ENCODE measurements at regions not wholly inside any gene's neighbourhood (a gene's known extent, or its start where the extent isn't known, plus 50 kb on each side); places are given as distances from the start of the nearest gene placed in this dataset.

GRCh38 chr15:91665212-91665611 lies 188.3 kb upstream of the SLCO3A1 start:
- Mint-ChIP-seq H3K9me3 (no peaks in the 10 kb centered on the region), H3K27ac (no peak overlapping the region), H3K27me3 (ENCODE audit: low read depth) (peaks cover 10% of the 10 kb centered on the region), H3K36me3 (ENCODE audit: low read depth) (no peaks in the 10 kb centered on the region), H3K4me3 (no peak overlapping the region), H3K4me1 (ENCODE audit: low read depth) (peaks cover 2% of the 10 kb centered on the region)

- no peaks in the 10 kb centered on the region for H3K36me3 Mint-ChIP-seq (ENCODE audit: low read depth)
- H3K27ac Mint-ChIP-seq, result no peak overlapping the region
- H3K27me3 Mint-ChIP-seq (ENCODE audit: low read depth), result peaks cover 14% of the 10 kb centered on the region
- no peak overlapping the region for H3K4me3 Mint-ChIP-seq
- no peaks in the 10 kb centered on the region for H3K9me3 Mint-ChIP-seq
- no peaks in the 10 kb centered on the region for H3K4me1 Mint-ChIP-seq (ENCODE audit: low read depth)
Measured at GRCh38 chr15:91668370-91668769, 185.1 kb upstream of the SLCO3A1 start.

- peaks cover 7% of the 10 kb centered on the region for H3K9me3 Mint-ChIP-seq
- no peaks in the 10 kb centered on the region for H3K4me1 Mint-ChIP-seq (ENCODE audit: low read depth)
- no peak overlapping the region for H3K4me3 Mint-ChIP-seq
- peaks cover 21% of the 10 kb centered on the region for H3K27me3 Mint-ChIP-seq (ENCODE audit: low read depth)
- H3K36me3 Mint-ChIP-seq (ENCODE audit: low read depth), result no peaks in the 10 kb centered on the region
- H3K27ac Mint-ChIP-seq, result no peak overlapping the region
Measured at GRCh38 chr15:91670108-91670507, 183.4 kb upstream of the SLCO3A1 start.

GRCh38 chr15:91678003-91678402 lies 175.5 kb upstream of the SLCO3A1 start:
- Mint-ChIP-seq H3K4me1 (ENCODE audit: low read depth) (no peaks in the 10 kb centered on the region), H3K4me3 (no peak overlapping the region), H3K27me3 (ENCODE audit: low read depth) (peaks cover 36% of the 10 kb centered on the region), H3K36me3 (ENCODE audit: low read depth) (no peaks in the 10 kb centered on the region), H3K27ac (no peak overlapping the region), H3K9me3 (peaks cover 7% of the 10 kb centered on the region)

GRCh38 chr15:91679447-91679846 lies 174.1 kb upstream of the SLCO3A1 start:
- peaks cover 38% of the 10 kb centered on the region for H3K27me3 Mint-ChIP-seq (ENCODE audit: low read depth)
- no peak overlapping the region for H3K27ac Mint-ChIP-seq
- peaks cover 6% of the 10 kb centered on the region for H3K9me3 Mint-ChIP-seq
- no peak overlapping the region for H3K4me3 Mint-ChIP-seq
- H3K4me1 Mint-ChIP-seq (ENCODE audit: low read depth), result no peaks in the 10 kb centered on the region
- H3K36me3 Mint-ChIP-seq (ENCODE audit: low read depth), result no peaks in the 10 kb centered on the region

GRCh38 chr15:91685436-91685835 lies 168.1 kb upstream of the SLCO3A1 start:
- no peaks in the 10 kb centered on the region for H3K9me3 Mint-ChIP-seq
- no peak overlapping the region for H3K27ac Mint-ChIP-seq
- no peak overlapping the region for H3K4me3 Mint-ChIP-seq
- H3K27me3 Mint-ChIP-seq (ENCODE audit: low read depth), result peaks cover 47% of the 10 kb centered on the region
- H3K36me3 Mint-ChIP-seq (ENCODE audit: low read depth), result no peaks in the 10 kb centered on the region
- H3K4me1 Mint-ChIP-seq (ENCODE audit: low read depth), result no peaks in the 10 kb centered on the region

GRCh38 chr15:91688811-91689210 lies 164.7 kb upstream of the SLCO3A1 start:
- Mint-ChIP-seq H3K27me3 (ENCODE audit: low read depth) (peaks cover 33% of the 10 kb centered on the region), H3K4me3 (no peak overlapping the region), H3K27ac (no peak overlapping the region), H3K9me3 (no peaks in the 10 kb centered on the region), H3K36me3 (ENCODE audit: low read depth) (no peaks in the 10 kb centered on the region), H3K4me1 (ENCODE audit: low read depth) (no peaks in the 10 kb centered on the region)

GRCh38 chr15:91689377-91689776 lies 164.1 kb upstream of the SLCO3A1 start:
- H3K9me3 Mint-ChIP-seq, result no peaks in the 10 kb centered on the region
- H3K27me3 Mint-ChIP-seq (ENCODE audit: low read depth), result peaks cover 30% of the 10 kb centered on the region
- H3K36me3 Mint-ChIP-seq (ENCODE audit: low read depth), result no peaks in the 10 kb centered on the region
- H3K4me1 Mint-ChIP-seq (ENCODE audit: low read depth), result no peaks in the 10 kb centered on the region
- no peak overlapping the region for H3K4me3 Mint-ChIP-seq
- no peak overlapping the region for H3K27ac Mint-ChIP-seq

GRCh38 chr15:91692596-91692995 lies 160.9 kb upstream of the SLCO3A1 start:
- Mint-ChIP-seq H3K4me3 (no peak overlapping the region), H3K27me3 (ENCODE audit: low read depth) (peaks cover 14% of the 10 kb centered on the region), H3K9me3 (no peaks in the 10 kb centered on the region), H3K36me3 (ENCODE audit: low read depth) (no peaks in the 10 kb centered on the region), H3K4me1 (ENCODE audit: low read depth) (no peaks in the 10 kb centered on the region), H3K27ac (no peak overlapping the region)

- Mint-ChIP-seq H3K36me3 (ENCODE audit: low read depth) (no peaks in the 10 kb centered on the region), H3K27me3 (ENCODE audit: low read depth) (peaks cover 3% of the 10 kb centered on the region), H3K27ac (no peak overlapping the region), H3K4me3 (no peak overlapping the region), H3K4me1 (ENCODE audit: low read depth) (no peaks in the 10 kb centered on the region), H3K9me3 (no peaks in the 10 kb centered on the region)
Measured at GRCh38 chr15:91694131-91694830, 159.2 kb upstream of the SLCO3A1 start.

- Mint-ChIP-seq H3K27ac (no peak overlapping the region), H3K4me1 (ENCODE audit: low read depth) (no peaks in the 10 kb centered on the region), H3K36me3 (ENCODE audit: low read depth) (no peaks in the 10 kb centered on the region)
Measured at GRCh38 chr15:91694831-91695210, 158.7 kb upstream of the SLCO3A1 start.

GRCh38 chr15:91695799-91696198 lies 157.7 kb upstream of the SLCO3A1 start:
- Mint-ChIP-seq H3K4me1 (ENCODE audit: low read depth) (no peaks in the 10 kb centered on the region), H3K9me3 (no peaks in the 10 kb centered on the region), H3K4me3 (no peak overlapping the region), H3K27me3 (ENCODE audit: low read depth) (no peaks in the 10 kb centered on the region), H3K27ac (no peak overlapping the region), H3K36me3 (ENCODE audit: low read depth) (no peaks in the 10 kb centered on the region)

More at GRCh38 chr15:91694831-91695210, 158.7 kb upstream of the SLCO3A1 start:
- no peak overlapping the region for H3K4me3 Mint-ChIP-seq
- no peaks in the 10 kb centered on the region for H3K27me3 Mint-ChIP-seq (ENCODE audit: low read depth)
- H3K9me3 Mint-ChIP-seq, result no peaks in the 10 kb centered on the region

- Mint-ChIP-seq H3K36me3 (ENCODE audit: low read depth) (no peaks in the 10 kb centered on the region), H3K4me1 (ENCODE audit: low read depth) (no peaks in the 10 kb centered on the region), H3K27ac (no peak overlapping the region), H3K4me3 (no peak overlapping the region), H3K9me3 (no peaks in the 10 kb centered on the region), H3K27me3 (ENCODE audit: low read depth) (peaks cover 4% of the 10 kb centered on the region)
Measured at GRCh38 chr15:91696981-91697380, 156.5 kb upstream of the SLCO3A1 start.

GRCh38 chr15:91698241-91698640 lies 155.3 kb upstream of the SLCO3A1 start:
- Mint-ChIP-seq H3K4me3 (no peak overlapping the region), H3K27ac (no peak overlapping the region), H3K9me3 (no peaks in the 10 kb centered on the region), H3K4me1 (ENCODE audit: low read depth) (no peaks in the 10 kb centered on the region), H3K27me3 (ENCODE audit: low read depth) (peaks cover 11% of the 10 kb centered on the region), H3K36me3 (ENCODE audit: low read depth) (no peaks in the 10 kb centered on the region)

GRCh38 chr15:91699741-91700140 lies 153.8 kb upstream of the SLCO3A1 start:
- no peak overlapping the region for H3K27ac Mint-ChIP-seq
- H3K36me3 Mint-ChIP-seq (ENCODE audit: low read depth), result no peaks in the 10 kb centered on the region
- H3K27me3 Mint-ChIP-seq (ENCODE audit: low read depth), result peaks cover 16% of the 10 kb centered on the region
- H3K4me3 Mint-ChIP-seq, result no peak overlapping the region
- no peaks in the 10 kb centered on the region for H3K4me1 Mint-ChIP-seq (ENCODE audit: low read depth)
- H3K9me3 Mint-ChIP-seq, result no peaks in the 10 kb centered on the region

- Mint-ChIP-seq H3K4me1 (ENCODE audit: low read depth) (peaks cover 20% of the 10 kb centered on the region), H3K9me3 (no peaks in the 10 kb centered on the region), H3K36me3 (ENCODE audit: low read depth) (no peaks in the 10 kb centered on the region), H3K4me3 (no peak overlapping the region), H3K27me3 (ENCODE audit: low read depth) (peaks cover 16% of the 10 kb centered on the region), H3K27ac (no peak overlapping the region)
Measured at GRCh38 chr15:91703274-91703673, 150.2 kb upstream of the SLCO3A1 start.
